H9 (cell line): ENCODE measurements at regions not wholly inside any gene's neighbourhood (a gene's known extent, or its start where the extent isn't known, plus 50 kb on each side); places are given as distances from the start of the nearest gene placed in this dataset.

Source experiments
- DNase-seq: peaks from one replicate; pipeline ENCODE4 v3.0.0-alpha.2; 2017
- H2AFZ ChIP-seq: one replicate; pipeline ENCODE4 v1.6.1; 2013; ENCODE audit warnings: mild to moderate bottlenecking, low read length, control low read depth, moderate library complexity
- H2AK5ac ChIP-seq: 2 replicates; pipeline ENCODE4 v1.6.1; 2013; ENCODE audit warnings: low read length, control low read depth, mixed read lengths; ENCODE audit not compliant: insufficient read length
- H2BK120ac ChIP-seq: one replicate; pipeline ENCODE4 v1.6.1; 2013; ENCODE audit warnings: low read depth, mild to moderate bottlenecking, low read length, control low read depth, inconsistent platforms; ENCODE audit not compliant: poor library complexity, severe bottlenecking
- H2BK12ac ChIP-seq: 2 replicates; pipeline ENCODE4 v1.6.1; 2013; ENCODE audit warnings: low read length, control low read depth, mixed read lengths, low read depth; ENCODE audit not compliant: insufficient read length
- H2BK15ac ChIP-seq: 2 replicates; pipeline ENCODE4 v1.6.1; 2013; ENCODE audit warnings: low read depth, low read length, control low read depth
- H2BK20ac ChIP-seq: one replicate; pipeline ENCODE4 v1.6.1; 2013; ENCODE audit warnings: low read depth, mild to moderate bottlenecking, low read length, control low read depth, inconsistent platforms; ENCODE audit not compliant: poor library complexity, severe bottlenecking
- H2BK5ac ChIP-seq: 2 replicates; pipeline ENCODE4 v1.6.1; 2013; ENCODE audit warnings: low read length, control low read depth, mixed read lengths; ENCODE audit not compliant: insufficient read length
- H3K14ac ChIP-seq: 2 replicates; pipeline ENCODE4 v1.6.1; 2013; ENCODE audit warnings: low read length, control low read depth; ENCODE audit not compliant: insufficient read depth
- H3K18ac ChIP-seq: 2 replicates; pipeline ENCODE4 v1.6.1; 2013; ENCODE audit warnings: low read depth, mild to moderate bottlenecking, mixed read lengths, low read length, control low read depth; ENCODE audit not compliant: insufficient read length
- H3K23ac ChIP-seq: 2 replicates; pipeline ENCODE4 v1.6.1; 2013; ENCODE audit warnings: low read length, control low read depth, mixed read lengths, low read depth; ENCODE audit not compliant: insufficient read length
- H3K23me2 ChIP-seq: 2 replicates; pipeline ENCODE4 v1.6.1; 2013; ENCODE audit warnings: low read depth, mild to moderate bottlenecking, mixed read lengths, low read length, control low read depth; ENCODE audit not compliant: insufficient read length, poor library complexity, severe bottlenecking
- H3K27ac ChIP-seq: 2 replicates; pipeline ENCODE4 v1.5.1; 2013; ENCODE audit warnings: low read length, control low read depth, mixed read lengths, low read depth; ENCODE audit not compliant: insufficient read length
- H3K27me3 ChIP-seq: 2 replicates; pipeline ENCODE4 v1.6.1; 2013; ENCODE audit warnings: low read length, control low read depth, inconsistent platforms; ENCODE audit not compliant: insufficient read depth
- H3K4ac ChIP-seq: 2 replicates; pipeline ENCODE4 v1.6.1; 2013; ENCODE audit warnings: low read depth, mild to moderate bottlenecking, control low read depth, inconsistent platforms, low read length, moderate library complexity
- H3K4me1 ChIP-seq: 2 replicates; pipeline ENCODE4 v1.6.1; 2013; ENCODE audit warnings: low read length, control low read depth, inconsistent platforms; ENCODE audit not compliant: insufficient read depth
- H3K4me2 ChIP-seq: 2 replicates; pipeline ENCODE4 v1.6.1; 2013; ENCODE audit warnings: low read length, control low read depth, mixed read lengths; ENCODE audit not compliant: insufficient read length, insufficient read depth
- H3K56ac ChIP-seq: 2 replicates; pipeline ENCODE4 v1.6.1; 2013; ENCODE audit warnings: low read depth, mild to moderate bottlenecking, mixed read lengths, low read length, control low read depth; ENCODE audit not compliant: insufficient read length
- H3K79me1 ChIP-seq: 2 replicates; pipeline ENCODE4 v1.6.1; 2013; ENCODE audit warnings: low read depth, mild to moderate bottlenecking, moderate library complexity, low read length, control low read depth, inconsistent platforms; ENCODE audit not compliant: insufficient read depth, poor library complexity, severe bottlenecking
- H3K79me2 ChIP-seq: 2 replicates; pipeline ENCODE4 v1.6.1; 2013; ENCODE audit warnings: low read length, control low read depth, inconsistent platforms; ENCODE audit not compliant: insufficient read depth
- H3K9ac ChIP-seq: 2 replicates; pipeline ENCODE4 v1.6.1; 2013; ENCODE audit warnings: low read length, control low read depth, mixed read lengths; ENCODE audit not compliant: insufficient read length; ENCODE audit errors: extremely low read depth
- H3K9me3 ChIP-seq: one replicate; pipeline ENCODE4 v1.6.1; 2013; ENCODE audit warnings: low read depth, low read length, inconsistent platforms; ENCODE audit not compliant: control insufficient read depth
- H3T11ph ChIP-seq: one replicate; pipeline ENCODE4 v1.6.1; 2013; ENCODE audit warnings: mild to moderate bottlenecking, low read length, control low read depth, inconsistent platforms
- H4K20me1 ChIP-seq: one replicate; pipeline ENCODE4 v1.6.1; 2013; ENCODE audit not compliant: control insufficient read depth, insufficient read length, insufficient read depth
- H4K5ac ChIP-seq: 2 replicates; pipeline ENCODE4 v1.6.1; 2013; ENCODE audit warnings: low read depth, mild to moderate bottlenecking, mixed read lengths, low read length, control low read depth; ENCODE audit not compliant: insufficient read length
- H4K8ac ChIP-seq: replicated peaks from 2 replicates; pipeline ENCODE4 v1.6.1; 2013; ENCODE audit warnings: low read length, control low read depth, mixed read lengths, low read depth; ENCODE audit not compliant: insufficient read length
- H4K91ac ChIP-seq: 2 replicates; pipeline ENCODE4 v1.6.1; 2013; ENCODE audit warnings: low read depth, mild to moderate bottlenecking, moderate library complexity, mixed read lengths, low read length, control low read depth; ENCODE audit not compliant: insufficient read length
- H3K27ac Mint-ChIP-seq, 3 experiments: 2 replicates in 2 of 3; 3 replicates in 1 of 3; pipeline ENCODE4 v1.8.0; 2020 to 2021; ENCODE audit warnings: mixed read lengths in 3 of 3, mild to moderate bottlenecking in 1 of 3, moderate library complexity in 1 of 3
- H3K27me3 Mint-ChIP-seq: 2 replicates; pipeline ENCODE4 v1.8.0; 2021; ENCODE audit warnings: low read depth, mild to moderate bottlenecking, moderate library complexity, mixed read lengths
- H3K36me3 Mint-ChIP-seq, 3 experiments: 2 replicates in 2 of 3; 3 replicates in 1 of 3; pipeline ENCODE4 v1.8.0; 2020 to 2021; ENCODE audit warnings: low read depth in 3 of 3, mixed read lengths in 3 of 3; ENCODE audit not compliant: insufficient read depth in 1 of 3
- H3K4me1 Mint-ChIP-seq, 2 experiments: 2 replicates each; pipeline ENCODE4 v1.8.0; 2020; ENCODE audit warnings: mixed read lengths in 2 of 2
- H3K4me3 Mint-ChIP-seq, 2 experiments: 2 replicates in 1 of 2; 3 replicates in 1 of 2; pipeline ENCODE4 v1.8.0; 2020 to 2021; ENCODE audit warnings: mild to moderate bottlenecking in 2 of 2, mixed read lengths in 2 of 2, moderate library complexity in 1 of 2
- H3K9me3 Mint-ChIP-seq, 2 experiments: 2 replicates in 1 of 2; 3 replicates in 1 of 2; pipeline ENCODE4 v1.8.0; 2020; ENCODE audit warnings: mild to moderate bottlenecking in 2 of 2, mixed read lengths in 2 of 2, moderate library complexity in 1 of 2
- CTCF ChIP-seq: fragments of 200-600 bp; sonication (generic); conservative IDR thresholded peaks from 3 replicates; pipeline ENCODE4 v1.8.0; 2021; ENCODE audit warnings: antibody characterized with exemption, mild to moderate bottlenecking
- WGBS: extraction: QIAGEN DNeasy Blood & Tissue Kit; methylation state at CpG from one replicate; pipeline ENCODE4 v1.1.7; 2013; ENCODE audit warnings: missing lambda C conversion rate, low lambda C conversion rate, mixed read lengths; ENCODE audit not compliant: insufficient read length; ENCODE audit errors: extremely low coverage; 5-methylcytosine and 5-hydroxymethylcytosine counted together

- Histone ChIP-seq H2AK5ac (no peak overlapping the region), H3K4me1 (no peaks in the 10 kb centered on the region), H4K20me1 (no peaks in the 10 kb centered on the region), H3K23me2 (no peaks in the 10 kb centered on the region), H4K91ac (no peak overlapping the region), H2BK12ac (no peak overlapping the region), H3K9me3 (no peaks in the 10 kb centered on the region), H3K23ac (no peak overlapping the region), H3K9ac (no peak overlapping the region), H3K79me2 (no peaks in the 10 kb centered on the region), H3K27me3 (no peaks in the 10 kb centered on the region), H3K79me1 (no peaks in the 10 kb centered on the region), H2BK5ac (no peak overlapping the region), H2BK15ac (no peak overlapping the region), H2AFZ (no peak overlapping the region), H2BK120ac (no peak overlapping the region), H3K4ac (no peak overlapping the region), H3T11ph (no peak overlapping the region), H4K8ac (no peak overlapping the region), H3K14ac (no peak overlapping the region), H4K5ac (no peak overlapping the region), H3K27ac (no peak overlapping the region), H3K18ac (no peak overlapping the region), H3K4me2 (no peak overlapping the region), H3K56ac (no peak overlapping the region), H2BK20ac (no peak overlapping the region)
- no peak for DNase-seq
- Mint-ChIP-seq H3K27me3 (no peaks in the 10 kb centered on the region), H3K4me3 (no peak overlapping the region), H3K36me3 (no peaks in the 10 kb centered on the region), H3K4me1 (no peaks in the 10 kb centered on the region), H3K9me3 (no peaks in the 10 kb centered on the region), H3K27ac (no peak overlapping the region)
- no peak for TF ChIP-seq CTCF
- no CpG with 5 or more reads among the region's 3 CpGs for WGBS
These were observed 353.6 kb upstream of the TRIB2 start for GRCh38 chr2:12363138-12363537.
